ENCODE measurements at regions not wholly inside any gene's neighbourhood (a gene's known extent, or its start where the extent isn't known, plus 50 kb on each side); places are given as distances from the start of the nearest gene placed in this dataset.
A peak's percentile ranks its signal among the peaks of the same experiment; 100 is the strongest.

DNA sequence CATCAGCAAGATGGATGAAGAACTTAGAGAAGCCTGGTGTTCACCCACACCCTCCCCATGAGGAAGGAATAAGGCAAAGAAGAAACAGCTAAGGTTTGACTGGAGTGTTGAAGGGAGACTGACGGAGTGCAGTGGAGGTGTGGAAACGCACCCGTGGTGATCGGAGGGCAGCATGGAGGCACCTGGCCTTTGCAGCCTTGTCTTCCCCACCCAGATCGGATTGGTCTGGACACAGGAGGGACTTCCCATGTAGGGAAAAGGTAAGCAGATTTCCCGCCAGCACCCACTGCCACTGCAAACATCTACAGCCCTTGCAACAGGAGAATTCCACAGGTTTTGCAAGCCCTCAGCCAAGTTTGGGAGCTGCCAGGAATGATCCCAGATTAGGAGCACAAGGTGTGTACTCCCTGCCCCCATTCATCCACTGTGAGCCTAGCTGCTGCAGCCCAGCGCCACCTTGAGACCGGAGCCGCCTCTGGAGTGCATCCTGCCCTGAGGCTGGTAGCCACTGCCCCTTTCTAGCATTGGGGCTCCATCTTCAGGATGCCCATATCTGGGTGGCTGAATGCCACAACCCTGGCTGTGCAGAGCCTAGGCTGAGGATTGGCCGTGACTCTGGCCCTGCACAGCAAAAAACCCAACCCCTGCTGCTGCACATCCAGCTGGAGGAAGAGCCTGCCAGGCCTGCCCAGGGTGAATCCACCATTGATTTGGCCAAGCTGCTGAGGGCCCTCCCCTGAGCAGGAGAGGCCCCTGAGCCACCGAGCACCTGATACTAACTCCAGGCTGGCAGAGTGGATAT is 411.1 kb downstream of the TMEM121 start:
- no peak overlapping the region for H3K27ac ChIP-seq
- intact Hi-C loops (cut with DNase I), result loop anchor here in 1 of 10 donors (10.0 kb wide), 1 partner anchor 243 kb away; no protein-coding TSS in a partner anchor
- peak in 2 of 5 donors; percentile 11 to 30 for DNase-seq
- H3K4me1 ChIP-seq, result no peaks in the 10 kb centered on the region
- no peaks in the 10 kb centered on the region for H3K36me3 ChIP-seq
- TF ChIP-seq, protein P1, sequence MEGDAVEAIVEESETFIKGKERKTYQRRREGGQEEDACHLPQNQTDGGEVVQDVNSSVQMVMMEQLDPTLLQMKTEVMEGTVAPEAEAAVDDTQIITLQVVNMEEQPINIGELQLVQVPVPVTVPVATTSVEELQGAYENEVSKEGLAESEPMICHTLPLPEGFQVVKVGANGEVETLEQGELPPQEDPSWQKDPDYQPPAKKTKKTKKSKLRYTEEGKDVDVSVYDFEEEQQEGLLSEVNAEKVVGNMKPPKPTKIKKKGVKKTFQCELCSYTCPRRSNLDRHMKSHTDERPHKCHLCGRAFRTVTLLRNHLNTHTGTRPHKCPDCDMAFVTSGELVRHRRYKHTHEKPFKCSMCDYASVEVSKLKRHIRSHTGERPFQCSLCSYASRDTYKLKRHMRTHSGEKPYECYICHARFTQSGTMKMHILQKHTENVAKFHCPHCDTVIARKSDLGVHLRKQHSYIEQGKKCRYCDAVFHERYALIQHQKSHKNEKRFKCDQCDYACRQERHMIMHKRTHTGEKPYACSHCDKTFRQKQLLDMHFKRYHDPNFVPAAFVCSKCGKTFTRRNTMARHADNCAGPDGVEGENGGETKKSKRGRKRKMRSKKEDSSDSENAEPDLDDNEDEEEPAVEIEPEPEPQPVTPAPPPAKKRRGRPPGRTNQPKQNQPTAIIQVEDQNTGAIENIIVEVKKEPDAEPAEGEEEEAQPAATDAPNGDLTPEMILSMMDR (IDR thresholded peaks at IDR 0.05), result no peak
- TF ChIP-seq POLR2A (IDR thresholded peaks at IDR 0.05), result no peak
- 72 to 81% (median 76%) methylated on average over 8 to 11 of the region's 11 CpGs for WGBS, 4 donors
- no peak overlapping the region for H3K4me3 ChIP-seq
- no peak for ATAC-seq
- H3K9me3 ChIP-seq, result peaks cover 0 to 41% (median 23%) of the 10 kb centered on the region in 12 donors
- peaks cover 0 to 9% (median 0%) of the 10 kb centered on the region in 9 donors for H3K27me3 ChIP-seq

DNA sequence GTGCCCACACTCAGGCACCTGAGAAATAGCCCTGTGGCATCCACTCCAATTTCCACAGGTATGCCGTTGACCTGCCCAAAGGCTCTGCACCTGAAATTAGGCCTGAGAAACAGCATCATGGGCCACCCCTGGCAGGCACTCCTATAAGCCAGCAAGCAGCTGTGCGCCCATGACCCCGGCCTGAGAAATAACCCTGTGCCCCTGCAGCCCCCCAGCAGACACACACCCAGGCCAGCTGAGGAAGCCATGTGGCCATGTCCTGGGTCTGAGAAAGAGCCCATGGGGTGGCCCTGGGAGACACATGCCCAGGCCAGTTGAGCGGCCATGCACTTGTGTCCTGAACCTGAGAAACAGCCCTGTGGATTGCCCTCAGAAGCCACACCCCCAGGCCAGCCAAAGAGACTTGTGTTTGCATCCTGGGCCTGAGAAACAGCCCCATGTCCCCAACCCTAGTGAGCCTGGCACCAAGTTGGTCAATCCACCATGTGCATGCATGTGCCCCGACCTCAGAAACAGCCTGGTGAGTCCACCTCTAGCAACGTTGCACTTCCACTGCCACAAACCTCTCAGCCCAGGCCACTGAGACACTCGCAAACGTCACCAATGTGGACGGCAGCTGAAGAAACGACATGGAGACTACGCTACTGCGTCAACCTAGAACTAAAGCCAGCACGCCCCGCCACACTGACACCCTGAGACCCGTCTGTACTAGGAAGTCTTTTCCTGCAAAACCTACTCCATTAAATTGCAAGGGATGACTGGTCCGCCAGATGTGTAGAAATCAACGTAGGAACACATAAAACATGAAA is 411.9 kb downstream of the TMEM121 start:
- DNase-seq, result peak in 2 of 5 donors; percentile 6 to 36
- Histone ChIP-seq H3K27ac (no peak overlapping the region), H3K36me3 (no peaks in the 10 kb centered on the region), H3K4me1 (no peaks in the 10 kb centered on the region), H3K4me3 (no peak overlapping the region), H3K9me3 (peaks cover 0 to 41% (median 23%) of the 10 kb centered on the region in 12 donors), H3K27me3 (peaks cover 0 to 9% (median 0%) of the 10 kb centered on the region in 9 donors)
- no peak for TF ChIP-seq POLR2A (IDR thresholded peaks at IDR 0.05)
- TF ChIP-seq, protein P1 (IDR thresholded peaks at IDR 0.05), result no peak
- no peak for ATAC-seq
- intact Hi-C loops (cut with DNase I), result loop anchor here in 1 of 10 donors (10.0 kb wide), 1 partner anchor 243 kb away; no protein-coding TSS in a partner anchor
- 81 to 89% (median 84%) methylated on average over 14 to 17 of the region's 17 CpGs for whole genome bisulfite sequencing, 4 donors

DNA sequence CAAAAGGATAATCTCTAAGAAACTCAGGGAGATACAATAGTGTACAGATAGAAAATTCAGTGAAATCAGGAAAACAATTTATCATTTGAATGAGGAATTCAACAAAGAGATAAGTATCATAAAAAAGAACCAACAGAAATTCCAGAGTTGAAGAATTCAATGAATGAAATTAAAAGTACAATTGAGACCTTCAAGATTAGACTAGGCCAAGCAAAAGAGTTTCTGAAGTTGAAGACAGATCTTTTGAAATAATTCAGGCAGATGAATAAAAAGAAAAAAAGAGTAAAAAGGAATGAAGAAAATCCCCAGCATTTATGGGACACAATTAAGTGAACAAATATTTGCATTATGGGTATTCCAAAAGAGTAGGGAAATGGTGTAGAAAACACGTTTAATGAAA is 412.6 kb downstream of the TMEM121 start:
- peaks cover 0 to 41% (median 23%) of the 10 kb centered on the region in 12 donors for H3K9me3 ChIP-seq
- 14 to 22% (median 18%) methylated on average over 1 of the region's 1 CpG for WGBS, 4 donors

More for the DNA sequence above, 412.6 kb downstream of the TMEM121 start:
- ATAC-seq (no peak), DNase-seq (no peak)
- TF ChIP-seq, protein P1 (IDR thresholded peaks at IDR 0.05), result no peak
- TF ChIP-seq POLR2A (IDR thresholded peaks at IDR 0.05), result no peak
- Histone ChIP-seq H3K4me1 (no peaks in the 10 kb centered on the region), H3K4me3 (no peak overlapping the region), H3K27me3 (peaks cover 0 to 7% (median 0%) of the 10 kb centered on the region in 9 donors), H3K27ac (no peak overlapping the region), H3K36me3 (no peaks in the 10 kb centered on the region)
- intact Hi-C loops (cut with DNase I), result loop anchor here in 1 of 10 donors (10.0 kb wide), 1 partner anchor 244 kb away; no protein-coding TSS in a partner anchor

Measured in heart left ventricle (tissue), 16 donors.